G401 (cell line): ENCODE measurements at regions not wholly inside any gene's neighbourhood (a gene's known extent, or its start where the extent isn't known, plus 50 kb on each side); places are given as distances from the start of the nearest gene placed in this dataset.

Experiments
- DNase-seq: peaks from one replicate; pipeline ENCODE4 v3.0.0-alpha.2; 2015; ENCODE audit warnings: low spot score
- in situ Hi-C: cut with HindIII; loops from 2 replicates; pipeline ENCODE4 v1.10.0; 2016; ENCODE audit warnings: low sequenced_read_pairs, mixed read lengths

DNA sequence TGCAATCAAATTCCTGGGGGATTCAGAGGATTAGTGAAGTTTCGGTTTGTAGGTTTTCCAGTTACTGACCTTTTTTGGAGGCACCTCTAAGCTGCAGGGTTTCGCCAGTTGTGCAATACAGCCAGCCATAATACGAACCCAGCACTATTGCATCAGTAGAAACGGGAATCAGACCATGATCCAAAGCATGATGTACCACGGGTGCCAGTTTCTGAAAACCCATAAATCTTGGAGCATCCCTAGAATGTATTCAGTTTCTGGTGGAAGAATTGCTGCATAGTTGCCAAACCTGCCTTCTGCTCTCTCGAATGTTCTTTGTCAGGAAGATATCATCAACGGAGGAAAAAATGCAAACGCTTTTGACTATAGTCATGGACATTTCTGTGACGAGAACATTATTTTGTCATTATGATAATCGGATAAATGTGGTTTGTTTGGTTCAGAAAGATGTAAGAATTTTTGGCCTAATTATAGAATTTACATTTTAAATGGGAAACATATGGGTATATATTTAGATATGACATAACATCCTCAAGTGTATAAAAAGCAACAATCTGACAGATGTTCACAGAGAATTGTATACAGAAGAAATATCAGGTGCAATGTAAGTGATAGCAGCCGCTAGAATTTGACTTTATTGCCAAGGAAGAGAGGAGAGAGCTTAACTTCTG lies 186.2 kb upstream of the PRKCQ start:
- in situ Hi-C loops = no loop called here
- DNase-seq = no peak

DNA sequence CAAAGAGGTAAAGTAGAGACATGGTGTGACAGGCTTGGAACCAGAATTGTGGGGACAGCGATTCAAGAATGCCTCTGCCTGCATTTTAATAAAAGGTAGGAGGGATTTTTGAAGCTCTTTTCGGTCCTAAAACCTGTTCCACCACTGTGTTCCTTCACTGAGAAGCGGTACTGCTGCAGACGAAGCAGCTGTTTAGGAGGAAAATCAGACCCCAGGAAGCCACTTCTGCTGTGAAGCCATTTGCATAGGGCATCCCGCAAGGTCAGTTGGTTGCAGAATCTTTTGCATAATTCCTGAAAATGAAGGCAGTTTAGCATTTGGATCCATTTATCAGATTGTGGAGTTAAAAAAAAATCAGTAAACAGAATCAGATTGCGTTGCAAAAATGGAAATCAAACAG lies 183.3 kb upstream of the PRKCQ start:
- DNase-seq = no peak
- in situ Hi-C loops = no loop called here

DNA sequence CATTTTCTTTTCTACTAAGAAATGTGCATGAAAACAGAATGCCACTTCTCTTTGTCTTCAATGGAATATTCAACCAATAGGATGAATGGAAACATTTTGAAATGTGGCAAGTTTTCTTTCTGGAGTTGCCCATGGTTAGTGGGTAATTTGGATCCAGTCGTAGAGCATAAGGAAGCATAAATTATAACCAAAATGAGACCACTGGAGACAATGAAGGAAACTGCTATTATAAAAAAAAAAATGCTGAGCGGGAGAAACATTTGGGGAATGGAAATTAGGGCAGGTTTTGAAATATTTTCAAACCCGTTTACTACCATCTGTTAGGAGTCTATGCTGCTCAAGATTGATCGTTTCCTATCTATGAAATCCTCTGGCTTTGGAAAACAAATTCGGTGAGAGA lies 182.9 kb upstream of the PRKCQ start:
- no peak for DNase-seq
- in situ Hi-C loops = no loop called here

DNA sequence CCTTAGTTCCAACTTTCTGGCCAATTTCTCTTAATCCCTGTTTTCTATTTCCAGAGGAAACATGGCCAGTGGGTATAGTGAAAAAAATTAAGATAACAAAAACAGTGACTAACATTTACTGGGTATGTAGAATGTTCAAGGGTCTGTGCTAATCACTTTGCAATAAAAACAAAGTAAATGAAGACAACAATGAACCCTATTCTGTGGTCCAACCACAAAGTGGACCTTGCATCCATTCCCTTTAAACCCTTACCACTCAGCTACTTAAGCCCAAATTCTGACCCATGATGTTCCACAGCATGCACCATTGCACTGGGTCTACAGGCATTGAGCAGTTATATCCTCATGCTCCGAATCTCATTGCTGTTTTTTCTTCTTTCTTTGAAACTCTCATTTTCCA lies 179.9 kb upstream of the PRKCQ start:
- DNase-seq = no peak
- in situ Hi-C loops = no loop called here

DNA sequence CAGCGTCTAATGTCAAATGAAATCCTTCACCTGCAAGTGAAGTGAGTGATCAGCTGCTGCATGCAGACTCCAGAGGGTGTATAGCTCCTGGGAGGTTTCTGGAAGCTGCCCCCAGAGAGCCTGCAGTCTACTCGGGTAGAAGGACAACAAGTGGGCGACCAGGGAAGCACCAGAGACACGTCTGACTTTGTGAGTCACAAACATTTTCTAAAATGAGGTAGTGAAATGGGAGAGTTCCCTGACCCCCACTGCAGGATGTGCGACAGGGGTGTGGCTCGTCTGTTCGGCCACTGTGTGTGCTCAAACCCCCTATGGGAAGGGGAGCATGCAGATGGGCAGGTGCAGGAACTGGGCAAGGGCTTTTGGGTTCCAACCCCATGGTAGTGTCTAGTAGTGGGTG lies 177.1 kb upstream of the PRKCQ start:
- in situ Hi-C loops = no loop called here
- DNase-seq = no peak

DNA sequence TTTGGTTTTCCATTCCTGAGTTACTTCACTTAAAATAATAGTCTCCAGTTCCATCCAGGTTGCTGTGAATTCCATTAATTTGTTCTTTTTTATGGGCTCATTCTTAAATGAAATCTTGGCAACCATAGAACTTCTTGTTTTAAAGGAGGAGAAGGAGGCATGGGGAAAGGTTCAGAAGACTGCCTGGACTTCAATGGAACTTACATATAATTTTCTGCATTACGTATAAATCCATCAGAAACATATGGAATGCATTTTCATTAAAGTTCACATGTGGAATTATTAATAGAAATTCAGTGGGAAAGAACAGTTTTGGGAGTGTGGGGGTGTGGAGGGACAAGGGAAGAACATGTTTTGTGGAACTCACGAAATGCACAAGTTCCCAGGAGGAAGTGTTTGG lies 176.6 kb upstream of the PRKCQ start:
- in situ Hi-C loops = no loop called here

DNA sequence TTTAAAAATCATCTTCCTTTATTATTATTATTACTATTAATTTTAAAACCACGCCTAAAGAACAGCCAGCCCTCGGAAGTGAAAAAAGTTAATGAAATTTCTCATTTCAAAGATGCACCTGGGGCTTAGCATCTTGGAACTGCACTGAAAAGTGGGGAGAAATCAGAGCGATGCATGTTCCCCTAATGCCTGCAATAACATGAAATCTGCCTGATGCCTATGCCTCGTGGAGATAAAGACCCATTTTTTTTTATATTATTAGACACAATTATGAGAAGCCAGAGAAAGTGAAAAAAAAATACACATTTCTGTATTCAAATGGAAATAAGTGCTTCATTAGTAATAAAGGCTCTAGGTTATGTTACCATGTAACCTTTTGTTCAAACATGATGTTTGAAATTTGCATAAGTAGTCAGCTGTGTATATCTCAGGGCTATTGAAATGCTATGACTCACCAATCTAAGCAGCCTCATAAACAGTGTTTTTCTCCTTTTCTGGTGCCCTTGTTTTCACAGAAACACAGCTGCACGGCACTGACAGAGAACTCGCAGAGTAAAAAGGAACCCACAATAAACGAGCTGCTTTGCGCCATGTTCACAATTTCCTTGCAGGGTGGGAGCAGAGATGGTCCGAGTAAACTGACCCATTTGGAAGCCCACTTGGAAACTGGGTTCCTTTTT lies 175.8 kb upstream of the PRKCQ start:
- no peak for DNase-seq
- in situ Hi-C loops = no loop called here

More for the DNA sequence above, 176.6 kb upstream of the PRKCQ start:
- no peak for DNase-seq

DNA sequence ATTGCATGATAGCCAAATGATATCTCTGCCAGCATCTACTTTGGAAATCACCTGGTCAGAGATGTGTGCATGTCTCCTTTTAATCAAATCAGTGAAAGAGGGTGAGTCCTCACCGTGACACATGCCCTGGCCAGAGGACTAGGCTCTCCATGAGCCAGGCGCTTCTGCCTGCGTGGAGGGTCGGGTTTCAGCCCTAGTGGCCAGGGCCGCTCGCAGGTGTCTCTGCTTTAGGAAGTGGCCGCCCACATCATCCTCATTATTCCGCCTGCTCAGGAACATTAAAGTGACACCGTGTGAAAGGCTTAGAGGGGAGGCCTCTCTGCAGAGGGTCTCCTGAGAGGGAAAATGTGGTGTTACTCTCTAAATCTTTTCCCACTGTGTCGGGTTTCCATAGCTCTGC lies 173.6 kb upstream of the PRKCQ start:
- DNase-seq = no peak
- in situ Hi-C loops = no loop called here

DNA sequence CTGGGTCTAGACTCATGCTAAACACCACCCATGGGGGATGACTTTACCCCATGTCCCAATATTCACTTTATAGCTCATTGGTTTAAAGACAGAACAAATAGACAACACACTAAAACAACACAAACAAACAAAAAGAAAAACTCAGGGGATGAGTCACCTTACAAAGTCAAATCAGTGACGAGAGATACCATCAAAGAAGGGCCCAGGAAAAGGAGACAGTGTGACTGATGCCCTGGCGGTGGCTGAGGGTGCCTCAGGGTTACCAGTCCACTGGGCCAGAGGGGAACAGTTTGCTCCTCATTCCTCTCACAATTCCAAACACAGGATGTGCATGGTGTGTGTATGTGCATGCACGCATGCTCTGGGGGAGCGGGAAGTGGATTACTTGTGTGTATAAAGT lies 171.3 kb upstream of the PRKCQ start:
- no peak for DNase-seq
- in situ Hi-C loops = no loop called here

DNA sequence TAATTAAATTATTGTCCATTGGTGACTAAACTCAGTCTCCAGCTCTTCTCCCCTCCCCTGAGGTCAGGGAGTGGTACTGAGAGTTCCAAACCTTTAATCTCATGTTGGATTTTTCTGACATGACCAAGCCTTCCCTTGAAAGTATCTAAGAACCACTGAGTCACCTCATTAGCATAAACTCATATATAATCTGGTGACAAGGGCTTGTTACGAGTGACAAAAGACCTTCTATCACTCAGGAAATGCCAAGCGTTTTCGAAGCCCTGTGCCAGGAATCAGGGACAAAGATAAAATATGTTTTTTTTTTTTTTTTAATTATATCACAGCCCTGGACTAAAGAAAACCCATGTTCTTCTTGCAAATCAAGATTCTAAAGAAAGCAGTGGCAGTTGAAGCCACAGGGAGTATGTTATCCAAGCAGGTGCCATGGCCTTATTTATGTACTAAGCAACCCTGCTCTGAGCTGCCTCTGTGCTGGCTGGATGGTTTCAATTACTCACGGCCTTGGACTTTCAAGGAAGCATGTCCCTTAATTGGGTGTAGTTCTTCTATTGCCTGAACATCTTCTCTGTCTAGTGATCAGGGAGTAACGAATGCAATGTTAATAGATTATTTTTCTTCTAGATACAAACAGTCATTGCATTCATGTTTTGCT lies 169.0 kb upstream of the PRKCQ start:
- DNase-seq = no peak
- in situ Hi-C loops = no loop called here

DNA sequence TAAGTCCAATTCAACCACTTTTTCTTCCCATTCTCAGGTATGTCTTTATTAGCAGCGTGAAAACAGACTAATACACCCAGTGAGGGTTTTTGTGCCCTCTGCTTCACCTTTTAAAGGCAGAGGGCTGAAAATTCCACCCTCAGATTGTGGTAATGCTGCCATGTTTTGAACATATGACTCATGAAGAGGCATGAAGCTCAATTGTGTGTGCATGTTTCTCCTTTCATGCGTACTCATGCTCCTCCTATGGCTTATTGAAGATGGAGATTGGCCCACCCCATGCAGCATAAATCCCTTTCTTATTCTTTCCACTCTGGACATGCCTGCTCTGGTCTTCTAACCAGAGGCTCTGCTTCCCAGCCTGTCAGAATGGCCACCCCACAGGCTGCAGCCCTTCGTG lies 168.0 kb upstream of the PRKCQ start:
- no peak for DNase-seq
- in situ Hi-C loops = no loop called here

DNA sequence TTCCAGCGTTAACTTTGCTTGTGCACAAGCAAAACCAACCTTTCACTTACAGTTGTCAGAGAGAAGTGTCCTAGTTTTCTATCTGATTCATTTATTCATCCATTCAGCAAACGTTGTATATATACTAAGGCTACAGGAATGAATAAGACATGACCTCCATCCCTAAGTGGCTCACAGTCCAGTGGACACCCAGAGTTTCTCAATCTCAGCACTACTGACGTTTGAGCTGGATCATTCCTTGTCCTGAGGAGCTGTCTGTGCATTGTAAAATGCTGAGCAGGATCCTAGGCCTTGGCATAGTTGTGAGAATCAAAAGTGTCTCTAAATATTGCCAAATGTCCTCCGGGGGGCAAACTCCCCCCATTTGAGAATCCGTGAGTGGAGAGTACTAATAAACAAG lies 166.7 kb upstream of the PRKCQ start:
- in situ Hi-C loops = no loop called here
- DNase-seq = no peak

DNA sequence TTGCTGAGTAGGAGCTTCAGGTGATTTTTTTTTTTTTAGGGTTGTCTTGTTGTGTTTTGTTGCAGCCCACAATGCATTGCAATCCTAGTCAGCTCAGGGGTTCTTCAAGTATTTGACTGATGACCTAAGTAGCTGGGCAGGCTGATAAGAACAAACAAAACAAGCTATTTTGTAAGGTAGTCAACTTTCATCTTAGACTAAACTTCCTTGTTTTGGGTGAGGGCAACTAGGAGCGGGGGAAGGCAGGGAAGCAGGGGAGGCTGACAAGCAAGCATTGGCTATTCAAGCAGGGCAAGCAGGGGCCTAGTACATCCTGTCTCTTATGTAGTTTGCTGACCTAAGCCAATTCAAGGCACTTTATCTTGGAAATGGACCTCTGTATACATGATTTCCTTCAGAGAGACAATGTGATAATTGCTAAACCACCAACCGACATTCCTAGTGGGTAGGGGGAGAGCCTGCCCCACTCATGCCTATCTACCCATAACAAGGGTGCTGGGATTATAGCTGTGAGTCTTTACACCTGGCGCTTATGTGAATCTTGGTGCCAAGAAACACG lies 163.3 kb upstream of the PRKCQ start:
- in situ Hi-C loops = no loop called here
- DNase-seq = no peak

DNA sequence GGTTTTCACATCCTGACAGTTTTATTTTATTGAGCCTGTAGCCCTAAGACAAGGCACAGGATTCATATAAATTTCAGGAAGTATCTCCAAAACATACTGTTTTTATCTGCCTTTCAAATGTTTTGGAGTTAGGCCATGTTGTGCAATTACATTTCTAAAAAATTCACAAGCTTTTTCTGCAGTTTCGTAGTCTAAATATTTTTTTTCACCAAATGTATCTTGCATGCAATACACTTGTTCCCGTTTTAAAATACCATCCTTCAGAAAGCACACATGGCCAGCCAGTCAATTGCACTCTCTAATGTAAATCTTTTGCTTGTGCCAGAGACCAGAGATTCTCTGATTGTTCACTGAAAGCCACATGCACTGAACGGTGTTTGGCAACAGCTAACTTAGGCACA lies 161.5 kb upstream of the PRKCQ start:
- no peak for DNase-seq
- in situ Hi-C loops = no loop called here

DNA sequence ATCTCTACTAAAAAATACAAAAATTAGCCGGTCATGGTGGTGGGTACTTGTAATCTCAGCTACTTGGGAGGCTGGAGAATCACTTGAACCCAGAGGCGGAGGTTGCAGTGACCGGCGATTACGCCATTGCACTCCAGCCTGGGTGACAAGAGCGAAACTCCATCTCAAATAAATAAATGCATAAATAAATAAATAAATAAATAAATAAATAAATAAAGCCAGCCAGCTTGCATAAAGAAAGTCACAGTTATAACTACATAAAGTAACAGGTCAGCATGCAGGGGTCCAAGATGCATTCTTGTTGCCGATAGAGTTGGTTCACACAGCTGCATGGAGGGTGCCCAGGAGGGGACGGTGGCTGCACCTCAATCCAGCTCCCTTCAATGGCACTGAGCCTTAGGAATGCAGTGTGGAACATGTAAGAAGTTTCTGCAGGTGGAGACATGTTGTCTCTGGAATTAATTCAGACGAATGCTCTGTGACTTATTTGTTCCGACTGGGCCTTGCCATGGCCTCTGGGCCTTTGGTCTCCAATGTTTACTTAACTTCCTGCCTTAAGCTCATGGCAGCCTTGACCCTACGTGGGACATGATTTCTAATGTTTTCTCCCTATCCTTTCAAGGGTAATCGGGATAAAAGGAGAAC lies 159.6 kb upstream of the PRKCQ start:
- DNase-seq = no peak
- in situ Hi-C loops = no loop called here

DNA sequence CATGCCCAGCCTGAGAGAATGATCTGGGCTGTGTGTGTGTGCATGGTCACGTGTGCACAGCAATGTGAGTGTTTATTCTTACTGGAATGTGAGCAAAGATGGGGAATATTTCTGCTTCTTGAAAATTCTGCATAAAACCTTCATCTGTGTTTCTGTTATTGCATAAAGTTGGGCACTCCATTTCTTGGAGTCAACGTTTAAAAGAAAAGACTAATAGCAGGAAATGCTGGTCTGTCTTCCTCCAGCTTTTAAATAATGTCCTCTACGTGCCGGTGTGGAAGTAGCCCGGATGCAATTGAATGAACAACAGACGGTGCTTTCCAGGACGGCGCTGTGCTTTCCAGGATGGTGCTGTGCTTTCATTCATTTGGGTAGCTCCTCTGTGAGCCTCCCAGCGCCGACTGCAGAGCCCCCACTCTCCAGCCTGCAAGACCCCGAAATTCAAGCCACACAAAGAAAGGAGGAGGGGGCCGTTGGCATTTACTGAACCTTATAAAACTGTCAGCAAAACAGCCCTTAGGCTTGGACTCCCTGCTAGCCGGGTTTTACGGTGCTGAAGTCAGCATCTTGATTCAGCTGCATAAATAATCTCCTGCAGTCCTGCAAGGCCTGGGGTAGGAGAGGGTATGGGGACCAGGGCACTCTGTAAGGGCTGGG lies 158.2 kb upstream of the PRKCQ start:
- DNase-seq = peak; percentile 31
- in situ Hi-C loops = no loop called here

DNA sequence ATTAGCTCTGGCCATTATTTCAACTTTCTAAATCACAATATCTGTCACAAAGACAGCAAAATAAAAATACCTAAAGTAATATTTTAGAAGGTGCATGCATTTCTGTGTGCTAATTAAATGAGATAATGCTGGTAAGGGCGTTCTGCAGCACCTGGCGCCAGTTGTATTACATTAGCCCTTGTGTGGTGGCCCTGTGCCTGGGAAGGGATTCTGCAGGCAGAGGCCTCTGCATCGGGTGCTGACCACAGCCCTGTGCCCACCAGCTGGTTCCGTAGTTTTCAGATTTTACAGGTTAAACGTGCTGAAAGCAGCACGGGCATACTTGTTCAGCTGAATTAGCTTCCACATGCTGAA lies 157.7 kb upstream of the PRKCQ start:
- DNase-seq = no peak
- in situ Hi-C loops = no loop called here

DNA sequence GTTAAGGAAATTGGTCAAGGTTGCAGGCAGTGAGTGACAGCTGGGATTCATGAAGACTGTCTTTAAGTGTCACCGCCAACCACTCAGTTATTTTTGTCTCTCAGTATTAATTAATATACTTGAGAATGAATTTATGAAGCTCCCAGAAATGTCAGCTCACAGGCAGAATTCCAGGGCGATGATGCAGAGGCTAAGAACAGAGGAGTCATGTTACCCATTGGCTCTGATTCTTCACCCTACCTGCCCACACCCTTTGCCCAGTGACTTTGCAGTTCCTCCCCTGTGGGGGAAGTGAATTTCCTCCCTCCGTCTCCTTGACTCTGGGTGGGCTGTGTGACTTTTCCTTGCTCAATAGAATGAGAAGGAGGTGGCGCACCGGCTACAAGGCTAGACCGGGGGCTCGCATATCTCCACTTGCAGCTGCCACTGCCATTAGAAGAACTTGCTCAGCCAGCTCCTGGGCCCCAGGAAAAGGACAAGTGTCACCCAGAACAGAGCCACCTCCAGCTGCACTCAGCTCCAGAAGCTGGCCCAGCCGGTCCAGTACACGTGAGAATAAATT lies 157.1 kb upstream of the PRKCQ start:
- DNase-seq = no peak
- in situ Hi-C loops = no loop called here

DNA sequence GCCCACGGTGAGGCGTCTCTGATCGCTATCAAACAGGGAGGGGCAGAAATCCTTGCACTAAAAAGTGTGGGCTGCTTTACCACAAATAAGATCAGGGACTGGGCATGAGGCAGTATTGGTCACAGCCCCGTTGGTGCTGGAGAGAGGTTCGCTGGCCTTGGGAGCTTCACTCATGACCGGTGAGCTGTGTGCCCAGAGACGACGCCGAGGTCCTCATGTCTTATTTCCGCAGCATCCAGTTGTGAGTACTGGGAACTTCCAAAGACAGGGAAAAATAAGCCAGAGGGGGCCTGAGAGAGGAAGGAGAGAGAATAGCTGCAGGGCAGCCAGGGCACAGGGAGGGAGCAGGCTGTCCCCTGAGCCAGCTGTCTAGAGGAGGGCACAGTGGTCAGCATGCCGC lies 154.2 kb upstream of the PRKCQ start:
- no peak for DNase-seq
- in situ Hi-C loops = no loop called here
